ENCODE measurements at regions not wholly inside any gene's neighbourhood (a gene's known extent, or its start where the extent isn't known, plus 50 kb on each side); places are given as distances from the start of the nearest gene placed in this dataset.

DNA sequence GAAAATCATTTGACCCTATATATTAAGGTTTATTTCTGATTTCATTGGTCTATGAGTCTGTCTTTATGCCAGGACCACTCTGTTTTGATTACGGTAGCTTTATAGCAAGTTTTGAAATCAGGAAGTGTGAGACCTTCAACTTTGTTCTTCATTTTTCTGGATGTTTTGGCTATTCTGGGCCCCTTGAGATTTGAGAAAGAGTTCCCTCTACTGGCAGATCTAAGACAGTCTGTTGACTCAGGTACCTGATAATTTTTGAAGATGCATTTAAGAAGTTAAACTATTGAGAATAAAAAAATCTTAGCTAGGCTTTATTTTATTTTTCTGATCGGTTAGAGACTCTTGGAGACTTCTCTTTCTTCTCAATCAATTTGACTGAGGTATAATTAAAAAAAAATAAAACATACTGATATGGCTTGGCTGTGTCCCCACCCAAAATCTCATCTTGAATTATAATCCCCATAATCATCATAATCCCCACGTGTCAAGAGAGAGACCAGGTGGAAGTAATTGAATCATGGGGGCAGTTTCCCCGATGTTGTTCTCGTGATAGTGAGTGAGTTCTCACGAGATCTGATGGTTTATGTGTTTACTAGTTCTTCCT, 209.2 kb downstream of the SNX10 start (continued):
- TF ChIP-seq, protein P1, sequence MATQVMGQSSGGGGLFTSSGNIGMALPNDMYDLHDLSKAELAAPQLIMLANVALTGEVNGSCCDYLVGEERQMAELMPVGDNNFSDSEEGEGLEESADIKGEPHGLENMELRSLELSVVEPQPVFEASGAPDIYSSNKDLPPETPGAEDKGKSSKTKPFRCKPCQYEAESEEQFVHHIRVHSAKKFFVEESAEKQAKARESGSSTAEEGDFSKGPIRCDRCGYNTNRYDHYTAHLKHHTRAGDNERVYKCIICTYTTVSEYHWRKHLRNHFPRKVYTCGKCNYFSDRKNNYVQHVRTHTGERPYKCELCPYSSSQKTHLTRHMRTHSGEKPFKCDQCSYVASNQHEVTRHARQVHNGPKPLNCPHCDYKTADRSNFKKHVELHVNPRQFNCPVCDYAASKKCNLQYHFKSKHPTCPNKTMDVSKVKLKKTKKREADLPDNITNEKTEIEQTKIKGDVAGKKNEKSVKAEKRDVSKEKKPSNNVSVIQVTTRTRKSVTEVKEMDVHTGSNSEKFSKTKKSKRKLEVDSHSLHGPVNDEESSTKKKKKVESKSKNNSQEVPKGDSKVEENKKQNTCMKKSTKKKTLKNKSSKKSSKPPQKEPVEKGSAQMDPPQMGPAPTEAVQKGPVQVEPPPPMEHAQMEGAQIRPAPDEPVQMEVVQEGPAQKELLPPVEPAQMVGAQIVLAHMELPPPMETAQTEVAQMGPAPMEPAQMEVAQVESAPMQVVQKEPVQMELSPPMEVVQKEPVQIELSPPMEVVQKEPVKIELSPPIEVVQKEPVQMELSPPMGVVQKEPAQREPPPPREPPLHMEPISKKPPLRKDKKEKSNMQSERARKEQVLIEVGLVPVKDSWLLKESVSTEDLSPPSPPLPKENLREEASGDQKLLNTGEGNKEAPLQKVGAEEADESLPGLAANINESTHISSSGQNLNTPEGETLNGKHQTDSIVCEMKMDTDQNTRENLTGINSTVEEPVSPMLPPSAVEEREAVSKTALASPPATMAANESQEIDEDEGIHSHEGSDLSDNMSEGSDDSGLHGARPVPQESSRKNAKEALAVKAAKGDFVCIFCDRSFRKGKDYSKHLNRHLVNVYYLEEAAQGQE (IDR thresholded peaks at IDR 0.05; ENCODE audit: borderline replicate concordance) = peak; percentile 73; the same call in 1 of the 2 replicates
- TF ChIP-seq, protein P1 (CRISPR knock-in tag; IDR thresholded peaks at IDR 0.05; ENCODE audit: low read depth) = no peak
- TF ChIP-seq, protein P2, sequence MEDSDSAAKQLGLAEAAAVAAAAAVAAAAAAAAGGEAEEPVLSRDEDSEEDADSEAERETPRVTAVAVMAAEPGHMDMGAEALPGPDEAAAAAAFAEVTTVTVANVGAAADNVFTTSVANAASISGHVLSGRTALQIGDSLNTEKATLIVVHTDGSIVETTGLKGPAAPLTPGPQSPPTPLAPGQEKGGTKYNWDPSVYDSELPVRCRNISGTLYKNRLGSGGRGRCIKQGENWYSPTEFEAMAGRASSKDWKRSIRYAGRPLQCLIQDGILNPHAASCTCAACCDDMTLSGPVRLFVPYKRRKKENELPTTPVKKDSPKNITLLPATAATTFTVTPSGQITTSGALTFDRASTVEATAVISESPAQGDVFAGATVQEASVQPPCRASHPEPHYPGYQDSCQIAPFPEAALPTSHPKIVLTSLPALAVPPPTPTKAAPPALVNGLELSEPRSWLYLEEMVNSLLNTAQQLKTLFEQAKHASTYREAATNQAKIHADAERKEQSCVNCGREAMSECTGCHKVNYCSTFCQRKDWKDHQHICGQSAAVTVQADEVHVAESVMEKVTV (CRISPR knock-in tag; IDR thresholded peaks at IDR 0.05) = peak; percentile 77
- TF ChIP-seq CTCF (IDR thresholded peaks at IDR 0.05 in 2 of 3, conservative IDR thresholded peaks at IDR 0.05 in 1 of 3; ENCODE audit: insufficient read depth in 2 of 3, low read depth in 1 of 3, low read length in 3 of 3) = peak; percentile 39 to 83 (median 61); a peak in 5 of 6 replicates
- TF ChIP-seq SAP30 (IDR thresholded peaks at IDR 0.05; ENCODE audit: borderline replicate concordance, insufficient read depth, low read depth, low read length, poor library complexity, severe bottlenecking) = no peak
- TF ChIP-seq SPI1 (IDR thresholded peaks at IDR 0.05; ENCODE audit: borderline replicate concordance, low read depth, low read length) = peak; percentile 64; the same call in 1 of the 2 replicates
- TF ChIP-seq SMC3 (conservative IDR thresholded peaks at IDR 0.05; ENCODE audit: insufficient read depth, low read depth, low read length) = peak; percentile 59
- no peak for TF ChIP-seq RUNX1 (IDR thresholded peaks at IDR 0.05; ENCODE audit: low read depth)
- TF ChIP-seq USF2 (CRISPR knock-in tag; IDR thresholded peaks at IDR 0.05) = no peak
- no peak for TF ChIP-seq CEBPG (CRISPR knock-in tag; IDR thresholded peaks at IDR 0.05)
- 0 out of 4 replicates have a peak, but pooled peaks of 1 of the 2 experiments have one; percentile 15 for TF ChIP-seq CEBPG (tag; conservative IDR thresholded peaks at IDR 0.05 in 1 of 2, IDR thresholded peaks at IDR 0.05 in 1 of 2)
- peak; percentile 65; the same call in 1 of the 2 replicates for TF ChIP-seq CHD2 (IDR thresholded peaks at IDR 0.05; ENCODE audit: low read depth, low read length)
- TF ChIP-seq FOXA3 (CRISPR knock-in tag; conservative IDR thresholded peaks at IDR 0.05 in 1 of 2, IDR thresholded peaks at IDR 0.05 in 1 of 2) = peak in 1 of 2 experiments; percentile 53; a peak in 1 of 4 replicates
- TF ChIP-seq TFAM (CRISPR knock-in tag; conservative IDR thresholded peaks at IDR 0.05) = no peak

All from K562 (cell line).